HCT116 (cell line): ENCODE measurements at regions not wholly inside any gene's neighbourhood (a gene's known extent, or its start where the extent isn't known, plus 50 kb on each side); places are given as distances from the start of the nearest gene placed in this dataset.

Source experiments
- ATAC-seq: fragments of 200-7000 bp; cut with Tn5 transposase; 2 replicates; pipeline ENCODE4 v1.9.1; 2020; ENCODE audit warnings: mild to moderate bottlenecking, moderate library complexity
- BruUV-seq: library from RNA; stranded (reverse); fragments of 400-500 nt; replicated peaks from 2 replicates; lab custom pipeline; 2021; lab: Mats Ljungman, UMichigan
- CTCF ChIA-PET: fragments of 300-600 bp; sonication (Branson Sonifier 250); formaldehyde crosslinking; loops from one replicate; lab custom pipeline; 2021; ENCODE audit warnings: antibody characterized with exemption; lab: Charles Lee
- POLR2A ChIA-PET: fragments of 300-600, 350-600 bp; sonication (Branson Sonifier 250); formaldehyde crosslinking; loops from one replicate; lab custom pipeline; 2021; ENCODE audit warnings: antibody characterized with exemption; lab: Charles Lee
- RAD21 ChIA-PET, 2 experiments: fragments of 300-600 bp; sonication (Branson Sonifier 250); formaldehyde crosslinking; loops; one replicate each; lab custom pipeline; 2023; ENCODE audit warnings: low total read pairs in 2 of 2; ENCODE audit not compliant: uncharacterized antibody in 2 of 2, unreplicated experiment in 2 of 2, low non-redundant PET in 1 of 2; lab: Charles Lee
- DNase-seq: peaks from one replicate; pipeline ENCODE4 v3.0.0-alpha.2; 2010; ENCODE audit warnings: low read depth, low spot score
- H2AFZ ChIP-seq: fragments of 200-600 bp; shearing (Covaris generic), sonication (generic); 2 replicates; pipeline ENCODE4 v1.6.1; 2017; ENCODE audit warnings: low read depth, mixed run types, mixed read lengths, antibody characterized with exemption, low read length; ENCODE audit not compliant: poor library complexity, severe bottlenecking
- H3K27ac ChIP-seq: 2 replicates; pipeline ENCODE4 v1.5.1; 2012; ENCODE audit warnings: low read depth, low read length
- H3K27me3 ChIP-seq: fragments of 200-600 bp; sonication (generic); 2 replicates; pipeline ENCODE4 v1.6.1; 2016; ENCODE audit warnings: mixed run types, low read length, mixed read lengths; ENCODE audit not compliant: insufficient read depth
- H3K36me3 ChIP-seq, 2 experiments: fragments of 200-500 bp in 1 of 2; fragments of 200-600 bp in 1 of 2; sonication (Bioruptor generic) in 1 of 2; sonication (generic) in 1 of 2; 2 replicates each; pipeline versions ENCODE4 v1.5.1 to v1.6.1; 2014 to 2016; ENCODE audit warnings: low read length in 2 of 2, inconsistent platforms in 1 of 2, mixed read lengths in 1 of 2, mixed run types in 1 of 2; ENCODE audit not compliant: insufficient read depth in 2 of 2, control insufficient read depth in 1 of 2
- H3K4me1 ChIP-seq, 2 experiments: fragments of 200-600 bp in 1 of 2; sonication (generic) in 1 of 2; 2 replicates each; pipeline versions ENCODE4 v1.5.1 to v1.6.1; 2012 to 2017; ENCODE audit warnings: low read length in 2 of 2, inconsistent platforms in 1 of 2, mild to moderate bottlenecking in 1 of 2, mixed read lengths in 1 of 2, mixed run types in 1 of 2, moderate library complexity in 1 of 2; ENCODE audit not compliant: insufficient read depth in 2 of 2, control insufficient read depth in 1 of 2
- H3K4me2 ChIP-seq: fragments of 200-600 bp; sonication (generic); 2 replicates; pipeline ENCODE4 v1.6.1; 2017; ENCODE audit warnings: mixed run types, low read length, mixed read lengths
- H3K4me3 ChIP-seq, 2 experiments: fragments of 200-600 bp in 1 of 2; sonication (generic) in 1 of 2; replicated peaks in 1 of 2; 2 replicates each; pipeline ENCODE4 v1.5.1; 2011 to 2016; ENCODE audit warnings: low read length in 2 of 2, control low read depth in 1 of 2, low read depth in 1 of 2, mild to moderate bottlenecking in 1 of 2, mixed read lengths in 1 of 2, mixed run types in 1 of 2
- H3K79me2 ChIP-seq: fragments of 200-600 bp; sonication (generic); 2 replicates; pipeline ENCODE4 v1.6.1; 2017; ENCODE audit warnings: mild to moderate bottlenecking, mixed run types, low read length, moderate library complexity, mixed read lengths; ENCODE audit not compliant: insufficient read depth
- H3K9ac ChIP-seq: fragments of 200-600 bp; sonication (generic); 2 replicates; pipeline ENCODE4 v1.6.1; 2016; ENCODE audit warnings: low read length, mixed read lengths
- H3K9me2 ChIP-seq: fragments of 200-600 bp; sonication (generic), shearing (Covaris generic); 2 replicates; pipeline ENCODE4 v1.6.1; 2017; ENCODE audit warnings: mixed run types, mild to moderate bottlenecking, moderate library complexity; ENCODE audit not compliant: insufficient read depth
- H3K9me3 ChIP-seq, 2 experiments: fragments of 200-500 bp in 1 of 2; fragments of 200-600 bp in 1 of 2; sonication (Bioruptor generic) in 1 of 2; sonication (generic) in 1 of 2; 2 replicates each; pipeline ENCODE4 v1.6.1; 2014 to 2017; ENCODE audit warnings: low read length in 2 of 2, mixed read lengths in 2 of 2, inconsistent platforms in 1 of 2, low read depth in 1 of 2, mild to moderate bottlenecking in 1 of 2, mixed run types in 1 of 2, moderate library complexity in 1 of 2; ENCODE audit not compliant: control insufficient read depth in 1 of 2, insufficient read depth in 1 of 2
- H4K20me1 ChIP-seq: fragments of 200-600 bp; sonication (generic), shearing (Covaris generic); 2 replicates; pipeline ENCODE4 v1.6.1; 2017; ENCODE audit warnings: mixed run types, mild to moderate bottlenecking, moderate library complexity; ENCODE audit not compliant: insufficient read depth
- CBX3 ChIP-seq: IDR thresholded peaks from 2 replicates; pipeline ENCODE4 v1.6.1; 2012; ENCODE audit warnings: low read depth
- CEBPB ChIP-seq: IDR thresholded peaks from 2 replicates; pipeline ENCODE4 v1.6.1; 2012; ENCODE audit warnings: low read depth
- CTCF ChIP-seq, 3 experiments: fragments of 200-600 bp in 1 of 3; sonication (generic) in 1 of 3; IDR thresholded peaks in 2 of 3; conservative IDR thresholded peaks in 1 of 3; 2 replicates each; pipeline ENCODE4 v1.5.1; 2012 to 2017; ENCODE audit warnings: low read depth in 2 of 3, low read length in 2 of 3, antibody characterized with exemption in 1 of 3, borderline replicate concordance in 1 of 3, control low read depth in 1 of 3, mild to moderate bottlenecking in 1 of 3, mixed read lengths in 1 of 3, mixed run types in 1 of 3, moderate library complexity in 1 of 3; ENCODE audit not compliant: insufficient read depth in 1 of 3
- EGR1 ChIP-seq: IDR thresholded peaks from 2 replicates; pipeline ENCODE4 v1.6.1; 2012; ENCODE audit warnings: low read depth
- EZH2 ChIP-seq: fragments of 200-600 bp; sonication (generic); IDR thresholded peaks from 2 replicates; pipeline ENCODE4 v1.6.1; 2017; ENCODE audit warnings: antibody characterized with exemption, mixed run types
- FOSL1 ChIP-seq: IDR thresholded peaks from 2 replicates; pipeline ENCODE4 v1.6.1; 2012; ENCODE audit warnings: low read depth
- JUND ChIP-seq: IDR thresholded peaks from 2 replicates; pipeline ENCODE4 v1.6.1; 2012
- RAD21 ChIP-seq: IDR thresholded peaks from 2 replicates; pipeline ENCODE4 v1.6.1; 2012; ENCODE audit warnings: low read depth, mild to moderate bottlenecking
- REST ChIP-seq: IDR thresholded peaks from 2 replicates; pipeline ENCODE4 v1.6.1; 2012; ENCODE audit warnings: low read depth
- SP1 ChIP-seq: IDR thresholded peaks from 2 replicates; pipeline ENCODE4 v1.6.1; 2012; ENCODE audit warnings: low read depth
- SRF ChIP-seq: IDR thresholded peaks from 2 replicates; pipeline ENCODE4 v1.6.1; 2012; ENCODE audit warnings: low read depth
- TCF7L2 ChIP-seq: IDR thresholded peaks from 2 replicates; pipeline ENCODE4 v1.7.0; 2011; ENCODE audit warnings: borderline replicate concordance, inconsistent platforms; ENCODE audit not compliant: insufficient read depth, insufficient read length; ENCODE audit errors: extremely low read depth
- YY1 ChIP-seq: IDR thresholded peaks from 2 replicates; pipeline ENCODE4 v1.6.1; 2011; ENCODE audit warnings: low read length, low read depth, moderate library complexity, mild to moderate bottlenecking; ENCODE audit not compliant: insufficient replicate concordance; ENCODE audit errors: extremely low read depth
- intact Hi-C: fragments of 100-400 bp; cut with micrococcal nuclease; formaldehyde crosslinking; loops from 2 replicates; pipeline ENCODE4 v1.10.0; 2022
- TF ChIP-seq, protein P1 (sequence below): IDR thresholded peaks from 2 replicates; pipeline ENCODE4 v1.6.1; 2012
- TF ChIP-seq, protein P2 (sequence below): IDR thresholded peaks from 2 replicates; pipeline ENCODE4 v1.6.1; 2011; ENCODE audit warnings: mild to moderate bottlenecking, low read length, moderate library complexity; ENCODE audit not compliant: insufficient replicate concordance; ENCODE audit errors: extremely low read depth

DNA sequence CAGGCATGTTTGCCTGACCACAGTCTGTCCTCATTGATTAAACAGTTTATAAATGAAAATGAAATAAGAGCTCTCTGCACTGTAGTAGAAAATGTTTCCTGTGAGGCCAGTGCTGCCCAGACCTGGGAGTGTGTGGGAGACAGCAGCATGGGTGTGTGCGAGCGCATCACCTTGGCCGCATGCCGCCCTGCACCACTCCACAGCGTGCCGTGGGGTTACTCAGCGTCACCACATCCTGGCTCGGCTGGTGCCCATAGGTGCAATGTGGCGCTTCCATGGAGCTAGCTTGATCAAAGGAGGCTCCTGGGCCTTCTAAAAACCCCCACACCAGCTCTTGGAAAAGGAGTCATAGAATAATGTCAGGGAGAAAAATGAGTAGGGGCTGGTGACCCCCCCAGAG lies 76.0 kb upstream of the EPC2 start (continued):
- TF ChIP-seq CTCF (IDR thresholded peaks at IDR 0.05 in 2 of 3, conservative IDR thresholded peaks at IDR 0.05 in 1 of 3; ENCODE audit: borderline replicate concordance in 1 of 3, insufficient read depth in 1 of 3, low read depth in 2 of 3, low read length in 2 of 3) = no peak
- TF ChIP-seq CEBPB = no peak
- TF ChIP-seq CBX3 = no peak
- TF ChIP-seq FOSL1 = no peak
- no peak for TF ChIP-seq EGR1
- no peak for TF ChIP-seq YY1
- TF ChIP-seq RAD21 = no peak
- TF ChIP-seq, protein P1, sequence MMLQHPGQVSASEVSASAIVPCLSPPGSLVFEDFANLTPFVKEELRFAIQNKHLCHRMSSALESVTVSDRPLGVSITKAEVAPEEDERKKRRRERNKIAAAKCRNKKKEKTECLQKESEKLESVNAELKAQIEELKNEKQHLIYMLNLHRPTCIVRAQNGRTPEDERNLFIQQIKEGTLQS = no peak

GRCh38 chr2:148569221-148569620 lies 75.3 kb upstream of the EPC2 start:
- Histone ChIP-seq H2AFZ (no peak overlapping the region), H3K4me1 (no peaks in the 10 kb centered on the region), H3K9me2 (no peaks in the 10 kb centered on the region), H3K36me3 (no peaks in the 10 kb centered on the region), H3K27me3 (no peaks in the 10 kb centered on the region), H3K4me3 (no peak overlapping the region), H3K27ac (no peak overlapping the region), H4K20me1 (no peaks in the 10 kb centered on the region), H3K9ac (no peak overlapping the region), H3K79me2 (no peaks in the 10 kb centered on the region), H3K9me3 (no peaks in the 10 kb centered on the region), H3K4me2 (no peak overlapping the region)
- POLR2A ChIA-PET = no interaction called here
- RAD21 ChIA-PET = no interaction called here
- ATAC-seq (no peak), DNase-seq (no peak)
- CTCF ChIA-PET = no interaction called here
- no TSS peak for BruUV-seq
- intact Hi-C loops = loop anchor here (5.0 kb wide), 1 partner anchor 418 kb away; no protein-coding TSS in a partner anchor
- no peak for TF ChIP-seq FOSL1
- TF ChIP-seq REST = no peak
- no peak for TF ChIP-seq EZH2
- TF ChIP-seq JUND = no peak
- no peak for TF ChIP-seq CEBPB
- TF ChIP-seq CTCF (IDR thresholded peaks at IDR 0.05 in 2 of 3, conservative IDR thresholded peaks at IDR 0.05 in 1 of 3; ENCODE audit: borderline replicate concordance in 1 of 3, insufficient read depth in 1 of 3, low read depth in 2 of 3, low read length in 2 of 3) = no peak
- TF ChIP-seq TCF7L2 = no peak
- no peak for TF ChIP-seq SRF
- TF ChIP-seq RAD21 = no peak
- TF ChIP-seq, protein P2, sequence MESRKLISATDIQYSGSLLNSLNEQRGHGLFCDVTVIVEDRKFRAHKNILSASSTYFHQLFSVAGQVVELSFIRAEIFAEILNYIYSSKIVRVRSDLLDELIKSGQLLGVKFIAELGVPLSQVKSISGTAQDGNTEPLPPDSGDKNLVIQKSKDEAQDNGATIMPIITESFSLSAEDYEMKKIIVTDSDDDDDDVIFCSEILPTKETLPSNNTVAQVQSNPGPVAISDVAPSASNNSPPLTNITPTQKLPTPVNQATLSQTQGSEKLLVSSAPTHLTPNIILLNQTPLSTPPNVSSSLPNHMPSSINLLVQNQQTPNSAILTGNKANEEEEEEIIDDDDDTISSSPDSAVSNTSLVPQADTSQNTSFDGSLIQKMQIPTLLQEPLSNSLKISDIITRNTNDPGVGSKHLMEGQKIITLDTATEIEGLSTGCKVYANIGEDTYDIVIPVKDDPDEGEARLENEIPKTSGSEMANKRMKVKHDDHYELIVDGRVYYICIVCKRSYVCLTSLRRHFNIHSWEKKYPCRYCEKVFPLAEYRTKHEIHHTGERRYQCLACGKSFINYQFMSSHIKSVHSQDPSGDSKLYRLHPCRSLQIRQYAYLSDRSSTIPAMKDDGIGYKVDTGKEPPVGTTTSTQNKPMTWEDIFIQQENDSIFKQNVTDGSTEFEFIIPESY = no peak
- no peak for TF ChIP-seq SP1
